ENCODE measurements at regions not wholly inside any gene's neighbourhood (a gene's known extent, or its start where the extent isn't known, plus 50 kb on each side); places are given as distances from the start of the nearest gene placed in this dataset.

- no peak for TF ChIP-seq CTCF (IDR thresholded peaks at IDR 0.05)
- TF ChIP-seq ZFX (IDR thresholded peaks at IDR 0.05; ENCODE audit: borderline replicate concordance) = no peak
- H3K27ac ChIP-seq = no peak overlapping the region
Observed at GRCh38 chr1:232752365-232752764, 52.9 kb upstream of the MAP10 start.

GRCh38 chr1:232754930-232755329 lies 50.3 kb upstream of the MAP10 start:
- TF ChIP-seq ZFX (IDR thresholded peaks at IDR 0.05; ENCODE audit: borderline replicate concordance) (no peak), CTCF (IDR thresholded peaks at IDR 0.05) (no peak)

More at GRCh38 chr1:232754930-232755329, 50.3 kb upstream of the MAP10 start:
- H3K27ac ChIP-seq = no peak overlapping the region

Data from 22Rv1 (cell line).